GM10266 (cell line): ENCODE measurements at regions not wholly inside any gene's neighbourhood (a gene's known extent, or its start where the extent isn't known, plus 50 kb on each side); places are given as distances from the start of the nearest gene placed in this dataset.

ENCODE experiments used
- DNase-seq: peaks from one replicate; pipeline ENCODE4 v3.0.0; 2012; ENCODE audit errors: extremely low spot score
- CTCF ChIP-seq: IDR thresholded peaks from 2 replicates; pipeline ENCODE4 v1.5.1; 2012; ENCODE audit warnings: mild to moderate bottlenecking, low read depth; ENCODE audit not compliant: control insufficient read depth, insufficient read depth; ENCODE audit errors: missing control alignments

GRCh38 chr7:33661430-33662160 lies 243.7 kb upstream of the BMPER start:
- TF ChIP-seq CTCF, result no peak
- DNase-seq, result no peak

GRCh38 chr7:33666531-33666930 lies 238.8 kb upstream of the BMPER start:
- no peak for TF ChIP-seq CTCF
- DNase-seq, result no peak

DNA sequence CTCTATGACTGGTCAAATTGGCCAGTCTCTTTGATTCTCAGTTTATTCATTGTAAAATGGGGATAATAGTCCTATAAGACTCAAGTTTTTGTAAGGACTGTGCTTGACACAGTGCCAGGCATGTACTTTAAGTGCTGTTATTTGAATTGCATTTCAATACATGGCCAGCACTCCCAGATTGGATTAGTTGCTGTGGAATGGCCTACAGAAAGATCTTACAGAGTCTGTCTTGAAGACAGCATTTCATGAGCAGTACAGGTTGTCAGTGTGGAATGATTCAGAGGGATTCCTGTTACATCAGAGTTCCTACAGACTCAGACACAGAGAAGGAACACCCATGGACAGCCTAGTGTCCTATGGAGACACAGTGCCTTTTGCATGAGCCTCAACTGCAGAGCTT lies 238.1 kb upstream of the BMPER start:
- TF ChIP-seq CTCF, result no peak
- DNase-seq, result no peak

- no peak for DNase-seq
These were observed 236.1 kb upstream of the BMPER start for GRCh38 chr7:33669251-33669670.

DNA sequence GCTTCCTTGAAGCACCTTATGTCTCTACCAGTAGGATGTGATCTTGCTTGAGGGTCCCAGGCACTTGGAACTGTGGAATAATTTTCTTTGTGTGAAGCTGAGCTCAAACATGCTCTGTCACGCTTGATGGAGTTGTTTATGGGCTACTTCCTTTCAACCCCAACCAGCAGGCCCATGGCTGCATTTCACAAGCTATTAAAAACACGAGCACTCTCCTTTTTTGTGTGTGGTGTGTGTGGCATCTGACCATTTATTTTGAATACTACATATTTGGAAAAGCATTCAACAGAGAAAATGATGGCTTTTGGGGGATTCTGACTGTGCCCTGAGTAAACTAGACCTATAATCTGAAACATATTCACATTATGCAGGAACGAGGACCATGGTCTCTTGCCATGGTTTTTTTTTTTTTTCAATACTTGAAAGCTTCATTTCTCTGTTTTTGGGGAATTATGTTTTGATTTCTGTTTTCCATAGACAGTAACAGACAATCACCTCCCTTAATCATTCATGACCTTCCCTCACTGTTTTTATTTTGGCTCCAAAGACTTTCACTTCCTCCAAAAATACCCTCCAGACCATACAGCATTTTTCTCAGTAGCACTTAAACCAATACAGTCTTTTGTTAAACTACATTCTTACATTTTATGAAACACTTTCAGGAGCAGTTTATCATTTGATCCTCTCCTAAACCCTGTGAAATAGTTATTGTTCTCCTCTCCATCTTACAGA lies 233.6 kb upstream of the BMPER start:
- no peak for TF ChIP-seq CTCF
- DNase-seq, result peak; percentile 7

More at GRCh38 chr7:33669251-33669670, 236.1 kb upstream of the BMPER start:
- no peak for TF ChIP-seq CTCF

DNA sequence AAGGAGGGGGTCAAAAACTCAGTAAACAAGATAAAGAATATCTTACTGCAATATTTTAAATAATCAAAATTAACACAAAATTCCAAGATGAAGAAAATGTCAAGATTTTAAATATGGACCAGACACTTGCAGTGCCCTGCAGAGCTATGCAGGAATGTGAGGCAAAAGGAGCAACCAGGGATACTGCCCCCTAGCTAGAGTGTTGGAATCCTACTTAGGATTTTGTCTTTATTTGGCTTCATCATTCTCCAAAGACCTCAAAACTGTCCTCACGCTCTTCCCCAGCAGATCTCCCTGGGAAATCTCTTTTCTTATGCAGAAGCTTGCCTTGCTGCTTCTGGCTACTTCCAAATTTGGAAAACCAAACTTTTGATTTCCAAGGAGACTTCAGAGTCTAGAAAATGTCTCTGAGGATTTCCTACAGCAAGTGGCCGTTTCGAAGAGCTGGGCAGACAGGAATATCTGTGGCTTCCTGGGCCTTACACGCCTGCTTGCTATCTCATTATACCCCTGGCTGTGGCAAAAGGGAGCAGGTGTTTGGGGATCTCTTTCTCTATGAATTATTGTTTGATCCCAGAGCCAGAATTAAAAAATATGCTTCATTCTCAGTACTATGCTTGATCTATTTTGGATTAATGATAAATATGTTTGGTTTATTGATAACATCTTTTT lies 232.2 kb upstream of the BMPER start:
- DNase-seq, result no peak
- TF ChIP-seq CTCF, result no peak
